ENCODE measurements at regions not wholly inside any gene's neighbourhood (a gene's known extent, or its start where the extent isn't known, plus 50 kb on each side); places are given as distances from the start of the nearest gene placed in this dataset.

- Mint-ChIP-seq H3K27ac (no peak overlapping the region), H3K36me3 (ENCODE audit: low read depth) (no peaks in the 10 kb centered on the region), H3K27me3 (ENCODE audit: insufficient read depth) (no peaks in the 10 kb centered on the region), H3K4me3 (no peak overlapping the region), H3K9me3 (no peaks in the 10 kb centered on the region), H3K4me1 (peaks cover 3% of the 10 kb centered on the region)
- Histone ChIP-seq H3K27me3 (ENCODE audit: control insufficient read depth, insufficient read depth, low read length, poor library complexity, severe bottlenecking) (no peaks in the 10 kb centered on the region), H3K4me1 (ENCODE audit: control insufficient read depth, insufficient read depth, low read length) (peaks cover 3% of the 10 kb centered on the region), H3K27ac (ENCODE audit: low read depth, low read length) (no peak overlapping the region), H3K9me3 (ENCODE audit: control insufficient read depth, low read length) (no peaks in the 10 kb centered on the region), H3K9ac (ENCODE audit: extremely low read depth, low read length, poor library complexity, severe bottlenecking) (no peak overlapping the region), H3K36me3 (ENCODE audit: control insufficient read depth, insufficient read depth, low read length) (no peaks in the 10 kb centered on the region), H3K4me3 (ENCODE audit: low read length) (no peak overlapping the region)
- TF ChIP-seq CTCF (conservative IDR thresholded peaks at IDR 0.05), result no peak
- WGBS, 2 experiments (ENCODE audit: insufficient coverage in 1 of 2, insufficient read length in 1 of 2), result 86% methylated on average over 2 of the region's 3 CpGs; no CpG with 5 or more reads in 1 of the 2 experiments
- no peak for DNase-seq
Measured at GRCh38 chr7:82548141-82548688, 104.6 kb upstream of the CACNA2D1 start.

GRCh38 chr7:82542665-82543064 is 99.1 kb upstream of the CACNA2D1 start:
- H3K9me3 ChIP-seq (ENCODE audit: control insufficient read depth, low read length), result no peaks in the 10 kb centered on the region
- no peaks in the 10 kb centered on the region for H3K36me3 Mint-ChIP-seq (ENCODE audit: low read depth)
- H3K36me3 ChIP-seq (ENCODE audit: control insufficient read depth, insufficient read depth, low read length), result no peaks in the 10 kb centered on the region
- no peak overlapping the region for H3K27ac Mint-ChIP-seq
- no peaks in the 10 kb centered on the region for H3K9me3 Mint-ChIP-seq
- H3K9ac ChIP-seq (ENCODE audit: extremely low read depth, low read length, poor library complexity, severe bottlenecking), result no peak overlapping the region
- H3K4me1 Mint-ChIP-seq, result peaks cover 7% of the 10 kb centered on the region
- 40 to 60% methylated on average over 2 of the region's 2 CpGs for WGBS, 2 experiments (ENCODE audit: insufficient coverage in 1 of 2, insufficient read length in 1 of 2)
- no peaks in the 10 kb centered on the region for H3K4me1 ChIP-seq (ENCODE audit: control insufficient read depth, insufficient read depth, low read length)
- H3K4me3 ChIP-seq (ENCODE audit: low read length), result peak overlapping the region; percentile 4
- no peaks in the 10 kb centered on the region for H3K27me3 Mint-ChIP-seq (ENCODE audit: insufficient read depth)
- no peak overlapping the region for H3K4me3 Mint-ChIP-seq
- no peak overlapping the region for H3K27ac ChIP-seq (ENCODE audit: low read depth, low read length)
- H3K27me3 ChIP-seq (ENCODE audit: control insufficient read depth, insufficient read depth, low read length, poor library complexity, severe bottlenecking), result no peaks in the 10 kb centered on the region
- no peak for TF ChIP-seq CTCF (conservative IDR thresholded peaks at IDR 0.05)
- no peak for DNase-seq

GRCh38 chr7:82539969-82540368 is 96.4 kb upstream of the CACNA2D1 start:
- peaks cover 6% of the 10 kb centered on the region for H3K9me3 Mint-ChIP-seq

More at GRCh38 chr7:82539969-82540368, 96.4 kb upstream of the CACNA2D1 start:
- no peak for TF ChIP-seq CTCF (conservative IDR thresholded peaks at IDR 0.05)
- Histone ChIP-seq H3K4me3 (ENCODE audit: low read length) (no peak overlapping the region), H3K4me1 (ENCODE audit: control insufficient read depth, insufficient read depth, low read length) (no peaks in the 10 kb centered on the region), H3K9ac (ENCODE audit: extremely low read depth, low read length, poor library complexity, severe bottlenecking) (no peak overlapping the region), H3K9me3 (ENCODE audit: control insufficient read depth, low read length) (peaks cover 4% of the 10 kb centered on the region), H3K36me3 (ENCODE audit: control insufficient read depth, insufficient read depth, low read length) (no peaks in the 10 kb centered on the region), H3K27ac (ENCODE audit: low read depth, low read length) (no peak overlapping the region), H3K27me3 (ENCODE audit: control insufficient read depth, insufficient read depth, low read length, poor library complexity, severe bottlenecking) (no peaks in the 10 kb centered on the region)
- H3K4me3 Mint-ChIP-seq, result no peak overlapping the region
- WGBS, 2 experiments (ENCODE audit: insufficient coverage in 1 of 2, insufficient read length in 1 of 2), result 90 to 92% methylated on average over 2 to 6 of the region's 6 CpGs
- peaks cover 7% of the 10 kb centered on the region for H3K4me1 Mint-ChIP-seq
- H3K36me3 Mint-ChIP-seq (ENCODE audit: low read depth), result no peaks in the 10 kb centered on the region
- no peaks in the 10 kb centered on the region for H3K27me3 Mint-ChIP-seq (ENCODE audit: insufficient read depth)
- H3K27ac Mint-ChIP-seq, result no peak overlapping the region
- DNase-seq, result no peak
